CD4-positive, alpha-beta T cell treated with Interleukin-15 for 1 hour (primary cell): ENCODE measurements at regions not wholly inside any gene's neighbourhood (a gene's known extent, or its start where the extent isn't known, plus 50 kb on each side); places are given as distances from the start of the nearest gene placed in this dataset.
"Not testable (repeated sequence)": the region's sequence is repeated elsewhere in the genome, so short reads cannot be mapped to it uniquely, and the experiment has no call there.

Experiments
- DNase-seq: peaks from one replicate; pipeline ENCODE4 v3.0.0-alpha.2; 2020

GRCh38 chr4:60817609-60818008 lies 382.5 kb upstream of the ADGRL3 start:
- no peak for DNase-seq

- no peak for DNase-seq
Observed at GRCh38 chr4:60822986-60823385, 377.1 kb upstream of the ADGRL3 start.

DNA sequence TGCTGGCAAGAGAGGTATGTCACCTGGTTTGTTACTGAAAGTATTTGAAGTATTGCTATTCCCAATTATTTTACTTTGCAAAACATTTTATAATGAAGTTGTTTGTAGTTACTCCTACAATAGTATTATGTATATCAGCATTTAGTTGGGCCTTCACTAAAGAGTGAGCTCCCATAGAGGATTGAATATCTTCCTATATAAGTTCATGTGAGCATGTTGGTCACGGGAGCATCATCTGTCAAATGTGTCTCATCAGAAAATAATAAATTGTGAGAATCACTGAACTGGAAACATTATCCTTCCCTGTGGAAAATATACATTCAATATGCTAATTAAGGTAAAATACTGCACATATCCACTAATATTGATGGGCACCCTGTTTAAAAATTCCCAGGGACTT lies 360.1 kb upstream of the ADGRL3 start:
- DNase-seq = no peak

GRCh38 chr4:60846678-60847077 lies 353.4 kb upstream of the ADGRL3 start:
- DNase-seq = no peak

DNA sequence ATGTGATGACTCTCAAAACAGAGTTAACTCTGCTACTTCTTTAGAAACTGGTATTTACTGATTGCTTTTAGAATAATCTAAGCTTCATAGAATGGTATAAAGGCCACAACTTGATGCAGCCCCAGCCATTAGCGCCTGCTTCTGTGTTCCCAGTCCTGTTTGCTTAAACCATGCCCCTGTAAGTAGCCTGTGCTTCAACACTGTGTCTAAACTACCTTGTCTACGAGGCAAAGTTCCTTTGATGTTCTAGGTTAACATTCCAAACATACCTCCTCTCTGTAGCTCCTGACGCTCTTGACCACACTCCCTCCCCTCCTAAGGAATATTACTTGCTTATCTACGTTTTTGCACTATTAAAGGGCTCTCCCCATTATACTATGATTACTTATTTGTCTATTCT lies 352.5 kb upstream of the ADGRL3 start:
- no peak for DNase-seq

GRCh38 chr4:60857130-60857753 lies 342.9 kb upstream of the ADGRL3 start:
- no peak for DNase-seq

DNA sequence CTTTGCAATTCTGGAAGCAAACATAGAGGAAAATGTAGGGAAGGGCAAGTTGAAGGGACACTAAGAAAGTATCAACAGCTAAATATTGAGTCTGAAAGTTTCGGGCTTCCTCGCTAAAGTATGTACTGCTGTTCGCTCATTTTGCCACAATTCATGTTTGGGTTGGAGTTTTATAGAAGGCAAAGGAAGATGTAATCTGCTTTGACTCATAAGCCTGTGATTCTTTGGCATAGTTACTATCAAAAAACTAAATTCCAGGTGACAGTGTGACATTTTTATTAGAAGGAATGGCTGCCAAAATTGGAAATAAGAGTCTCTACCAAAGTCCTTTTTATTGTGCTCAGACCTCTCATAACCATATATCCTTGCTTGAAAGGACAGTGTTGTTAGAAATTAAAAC lies 336.7 kb upstream of the ADGRL3 start:
- no peak for DNase-seq

DNA sequence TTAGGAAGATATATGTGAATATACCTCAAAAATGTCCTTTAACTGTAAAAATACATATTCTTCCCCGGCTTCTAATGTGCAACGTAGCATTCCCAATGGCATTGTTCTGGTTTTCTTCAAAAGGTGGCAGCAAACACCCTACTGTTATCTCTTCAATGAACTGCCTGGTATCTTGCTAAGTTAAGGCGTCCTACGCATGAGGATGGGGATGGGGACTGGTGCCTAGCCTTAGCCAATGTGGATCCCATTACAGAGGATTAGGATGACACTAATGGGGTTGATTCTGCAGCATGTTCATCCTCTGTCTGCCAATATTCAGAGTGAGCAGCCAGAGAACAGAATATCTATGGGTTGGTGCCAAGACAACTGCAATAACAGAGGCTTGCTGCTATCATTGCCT lies 334.9 kb upstream of the ADGRL3 start:
- DNase-seq = no peak

GRCh38 chr4:60868232-60868960 lies 331.7 kb upstream of the ADGRL3 start:
- no peak for DNase-seq

DNA sequence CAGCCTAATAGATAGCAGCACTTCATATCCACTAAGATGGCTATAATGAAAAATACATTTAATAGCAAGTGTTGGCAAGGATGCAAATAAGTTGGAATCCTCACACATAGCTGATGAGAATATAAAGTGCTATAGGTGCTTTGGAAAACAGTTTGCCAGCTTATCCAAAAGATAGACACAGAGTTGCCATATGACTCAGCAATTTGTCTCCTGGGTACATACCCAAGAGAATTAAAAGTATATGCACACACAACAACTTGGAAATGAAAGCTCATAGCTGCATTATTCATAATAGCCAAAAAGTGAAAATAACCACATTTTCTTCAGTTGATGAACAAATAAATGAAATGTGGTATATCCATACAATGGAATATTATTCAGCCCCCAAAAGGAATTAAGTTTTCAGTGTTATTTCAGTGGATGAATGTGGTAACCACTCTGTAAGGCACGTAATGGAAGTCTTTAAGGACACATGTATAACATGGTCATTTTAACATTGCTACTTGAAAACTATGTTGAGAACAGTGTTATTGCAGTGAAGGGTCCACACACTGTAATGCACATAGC lies 320.9 kb upstream of the ADGRL3 start:
- DNase-seq = no peak

GRCh38 chr4:60884587-60884986 lies 315.5 kb upstream of the ADGRL3 start:
- DNase-seq = no peak

- no peak for DNase-seq
Observed at GRCh38 chr4:60885011-60885410, 315.1 kb upstream of the ADGRL3 start.

GRCh38 chr4:60890743-60891142 lies 309.4 kb upstream of the ADGRL3 start:
- DNase-seq = no peak

- no peak for DNase-seq
Observed at GRCh38 chr4:60891947-60892346, 308.2 kb upstream of the ADGRL3 start.

- no peak for DNase-seq
Observed at GRCh38 chr4:60897415-60897814, 302.7 kb upstream of the ADGRL3 start.

DNA sequence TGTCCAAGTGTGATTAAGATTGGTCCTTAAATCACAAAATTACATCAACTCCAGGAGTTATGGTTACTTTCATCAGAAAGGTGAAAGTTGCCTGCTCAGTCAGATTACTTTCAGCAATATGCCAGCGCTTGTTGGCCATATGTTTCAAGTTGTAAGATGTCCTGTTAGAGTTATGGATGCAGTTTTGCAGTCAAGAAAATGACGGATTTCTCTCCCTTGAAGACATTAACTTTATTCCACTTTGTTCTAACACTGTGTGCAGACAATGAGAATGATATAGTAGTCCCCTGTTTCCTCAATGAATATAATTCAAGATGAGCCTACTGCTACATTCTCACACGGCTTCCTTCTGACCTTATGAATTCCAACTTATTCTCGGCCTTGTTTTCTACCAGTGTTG lies 295.0 kb upstream of the ADGRL3 start:
- DNase-seq = no peak

- DNase-seq = no peak
Observed at GRCh38 chr4:60911127-60911526, 289.0 kb upstream of the ADGRL3 start.

DNA sequence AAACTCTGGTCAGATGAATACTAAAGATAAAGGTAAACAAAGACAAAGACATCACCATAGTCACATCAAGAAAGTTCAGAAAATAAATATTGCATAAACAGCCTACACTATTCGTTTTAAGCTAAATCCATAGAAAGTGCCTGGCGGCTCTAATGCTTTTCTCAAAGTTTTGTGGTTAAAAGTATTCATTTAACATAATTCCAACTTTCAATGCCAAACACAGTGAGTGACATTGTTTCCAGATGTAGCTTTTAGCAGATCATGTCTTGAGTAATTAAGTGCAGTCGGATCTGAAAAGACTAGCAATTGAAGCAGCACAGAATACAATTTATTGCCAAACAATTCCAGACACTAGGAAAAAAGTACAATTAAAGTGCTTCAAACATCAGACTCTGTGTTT lies 287.1 kb upstream of the ADGRL3 start:
- no peak for DNase-seq

- DNase-seq = no peak
Observed at GRCh38 chr4:60913671-60914070, 286.5 kb upstream of the ADGRL3 start.

- DNase-seq = not testable (repeated sequence)
Observed at GRCh38 chr4:60921735-60922134, 278.4 kb upstream of the ADGRL3 start.

DNA sequence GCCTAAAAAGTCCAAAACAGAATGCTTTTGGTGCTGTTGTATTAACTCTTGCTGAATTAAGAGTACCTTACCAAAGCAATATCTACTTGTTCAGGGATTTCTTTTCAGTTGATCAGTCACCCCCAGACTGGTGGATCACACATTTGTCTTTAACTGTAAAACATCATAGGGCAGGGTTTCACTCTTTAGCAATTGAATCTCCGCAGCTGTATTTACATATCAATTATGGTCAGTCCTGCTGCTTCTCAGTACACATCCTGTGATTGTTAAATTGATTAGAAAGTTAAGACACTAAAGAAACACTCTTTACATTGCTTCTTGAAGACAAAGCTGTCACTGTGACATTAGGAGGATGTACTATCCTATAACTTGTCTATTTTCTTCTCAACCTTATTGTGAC lies 277.1 kb upstream of the ADGRL3 start:
- DNase-seq = no peak

DNA sequence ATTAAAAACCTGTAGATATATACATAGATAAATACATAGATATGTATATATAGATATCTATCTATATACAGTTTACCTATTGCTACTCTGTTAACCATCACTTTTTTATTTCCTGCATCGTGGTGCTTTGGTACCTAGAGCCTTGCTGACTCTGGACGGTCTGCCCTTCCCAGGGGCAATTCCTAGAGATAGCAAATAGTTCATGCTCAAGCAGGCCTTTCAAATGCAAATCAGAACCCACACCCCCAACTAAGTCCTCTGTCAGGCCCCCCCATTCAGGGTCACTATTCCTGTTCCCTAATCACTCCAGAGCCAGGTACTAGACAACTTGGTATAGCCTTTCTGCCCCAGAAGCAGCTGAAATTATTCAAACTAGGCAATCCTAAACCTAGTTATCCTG lies 273.5 kb upstream of the ADGRL3 start:
- DNase-seq = no peak

- no peak for DNase-seq
Observed at GRCh38 chr4:60930866-60931265, 269.3 kb upstream of the ADGRL3 start.

DNA sequence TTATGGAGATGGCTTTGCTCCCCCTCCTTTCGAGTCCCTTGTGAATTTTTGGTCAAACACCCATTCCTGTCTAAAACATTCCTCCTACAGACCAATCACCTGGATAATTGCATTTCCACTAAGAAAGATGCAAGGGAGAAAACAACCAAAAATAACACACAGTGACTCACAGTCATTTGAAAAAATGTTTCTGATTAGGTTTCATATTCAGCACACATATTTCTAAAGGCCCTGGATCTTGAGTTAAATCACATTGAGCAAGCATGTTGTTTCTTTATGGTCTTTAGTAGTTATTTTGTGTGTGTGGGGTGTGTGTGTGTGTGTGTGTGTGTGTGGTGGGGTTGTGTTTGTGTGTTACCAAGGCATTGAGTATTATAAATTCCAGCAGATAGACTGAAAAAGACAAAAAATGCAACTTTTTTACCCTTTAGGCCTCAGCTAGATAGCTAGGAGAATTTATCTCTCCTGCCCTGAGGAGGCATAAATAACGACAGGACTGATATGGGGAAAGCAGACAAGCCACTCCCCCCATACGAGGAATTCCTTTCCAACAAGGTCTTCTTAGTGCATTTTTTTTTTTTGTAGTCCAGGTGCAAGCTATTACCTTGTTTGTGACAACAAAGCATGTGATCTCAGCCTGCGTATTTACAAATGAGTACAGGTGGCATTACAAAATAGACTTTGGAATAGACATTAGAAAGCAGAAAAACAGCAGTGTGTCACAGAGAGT lies 265.4 kb upstream of the ADGRL3 start:
- DNase-seq = no peak
